ENCODE measurements at regions not wholly inside any gene's neighbourhood (a gene's known extent, or its start where the extent isn't known, plus 50 kb on each side); places are given as distances from the start of the nearest gene placed in this dataset.
A peak's percentile ranks its signal among the peaks of the same experiment; 100 is the strongest.
"Not testable (repeated sequence)": the region's sequence is repeated elsewhere in the genome, so short reads cannot be mapped to it uniquely, and the experiment has no call there.

DNA sequence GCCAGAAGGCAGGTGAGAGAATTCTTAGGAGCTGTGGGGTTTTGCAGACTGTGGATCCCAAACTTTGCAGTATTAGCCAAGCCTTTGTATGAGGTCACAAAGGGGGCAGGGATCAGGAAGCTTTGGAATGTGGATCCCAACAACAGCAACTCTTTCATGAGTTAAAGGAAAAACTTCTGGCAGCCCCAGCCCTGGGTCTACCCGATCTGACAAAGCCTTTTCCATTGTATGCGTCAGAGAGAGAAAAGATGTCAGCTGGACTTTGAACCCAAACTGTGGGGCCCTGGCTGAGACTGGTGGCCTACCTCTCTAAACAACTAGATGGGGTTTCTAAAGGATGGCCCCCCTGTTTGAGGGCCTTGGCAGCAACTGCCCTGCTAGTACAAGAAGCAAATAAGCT is 101.8 kb upstream of the OSBPL11 start:
- not testable (repeated sequence) for H3K4me1 ChIP-seq (ENCODE audit: control insufficient read depth, insufficient read depth, low read length); H3K9ac ChIP-seq (ENCODE audit: low read length); H3K27ac ChIP-seq (ENCODE audit: low read depth, low read length); H3K4me3 ChIP-seq (ENCODE audit: low read depth, low read length); H3K36me3 ChIP-seq (ENCODE audit: control insufficient read depth, insufficient read depth, low read length); H3K9me3 ChIP-seq (ENCODE audit: control insufficient read depth, insufficient read depth, low read depth, low read length); H3K27me3 ChIP-seq (ENCODE audit: control insufficient read depth, insufficient read depth, low read length)

- H3K9ac ChIP-seq (ENCODE audit: low read length); H3K4me1 ChIP-seq (ENCODE audit: control insufficient read depth, insufficient read depth, low read length); H3K27ac ChIP-seq (ENCODE audit: low read depth, low read length): not testable (repeated sequence)
These were observed 102.8 kb upstream of the OSBPL11 start for GRCh38 chr3:125697979-125698640.

GRCh38 chr3:125715651-125716050 is 120.4 kb upstream of the OSBPL11 start:
- no peak overlapping the region for H3K4me3 ChIP-seq (ENCODE audit: low read depth, low read length)
- H3K9ac ChIP-seq (ENCODE audit: low read length): no peak overlapping the region
- H3K27ac ChIP-seq (ENCODE audit: low read depth, low read length): no peak overlapping the region
- no peaks in the 10 kb centered on the region for H3K27me3 ChIP-seq (ENCODE audit: control insufficient read depth, insufficient read depth, low read length)
- no peaks in the 10 kb centered on the region for H3K4me1 ChIP-seq (ENCODE audit: control insufficient read depth, insufficient read depth, low read length)
- H3K36me3 ChIP-seq (ENCODE audit: control insufficient read depth, insufficient read depth, low read length): no peaks in the 10 kb centered on the region
- H3K9me3 ChIP-seq (ENCODE audit: control insufficient read depth, insufficient read depth, low read depth, low read length): no peaks in the 10 kb centered on the region

More at GRCh38 chr3:125697979-125698640, 102.8 kb upstream of the OSBPL11 start:
- H3K4me3 ChIP-seq (ENCODE audit: low read depth, low read length); H3K9me3 ChIP-seq (ENCODE audit: control insufficient read depth, insufficient read depth, low read depth, low read length); H3K36me3 ChIP-seq (ENCODE audit: control insufficient read depth, insufficient read depth, low read length); H3K27me3 ChIP-seq (ENCODE audit: control insufficient read depth, insufficient read depth, low read length): not testable (repeated sequence)

DNA sequence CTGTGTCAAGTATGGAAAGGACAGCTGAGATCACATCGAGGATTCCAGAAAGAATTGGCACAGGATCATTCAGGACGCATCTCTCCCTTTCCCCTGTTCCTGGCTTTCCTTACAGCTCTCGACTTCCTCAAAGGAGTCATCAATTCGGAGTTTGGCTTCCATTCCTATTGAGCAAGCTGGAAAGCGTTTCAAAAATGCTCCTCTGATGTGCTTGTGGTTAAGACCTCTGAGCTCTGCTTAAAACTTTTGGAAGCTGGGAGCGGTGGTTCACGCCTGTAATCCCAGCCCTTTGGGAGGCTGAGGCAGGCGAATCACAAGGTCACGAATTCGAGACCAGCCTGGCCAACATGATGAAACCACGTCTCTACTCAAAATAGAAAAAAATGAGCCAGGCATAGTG is 136.9 kb upstream of the OSBPL11 start:
- H3K36me3 ChIP-seq (ENCODE audit: control insufficient read depth, insufficient read depth, low read length); H3K27me3 ChIP-seq (ENCODE audit: control insufficient read depth, insufficient read depth, low read length); H3K27ac ChIP-seq (ENCODE audit: low read depth, low read length); H3K4me1 ChIP-seq (ENCODE audit: control insufficient read depth, insufficient read depth, low read length); H3K4me3 ChIP-seq (ENCODE audit: low read depth, low read length); H3K9me3 ChIP-seq (ENCODE audit: control insufficient read depth, insufficient read depth, low read depth, low read length); H3K9ac ChIP-seq (ENCODE audit: low read length): not testable (repeated sequence)

GRCh38 chr3:125741991-125742718 is 146.9 kb upstream of the OSBPL11 start:
- H3K9ac ChIP-seq (ENCODE audit: low read length): not testable (repeated sequence)

GRCh38 chr3:125742845-125743244 is 147.5 kb upstream of the OSBPL11 start:
- H3K27me3 ChIP-seq (ENCODE audit: control insufficient read depth, insufficient read depth, low read length); H3K4me1 ChIP-seq (ENCODE audit: control insufficient read depth, insufficient read depth, low read length); H3K9me3 ChIP-seq (ENCODE audit: control insufficient read depth, insufficient read depth, low read depth, low read length); H3K36me3 ChIP-seq (ENCODE audit: control insufficient read depth, insufficient read depth, low read length); H3K9ac ChIP-seq (ENCODE audit: low read length); H3K27ac ChIP-seq (ENCODE audit: low read depth, low read length); H3K4me3 ChIP-seq (ENCODE audit: low read depth, low read length): not testable (repeated sequence)

More at GRCh38 chr3:125741991-125742718, 146.9 kb upstream of the OSBPL11 start:
- not testable (repeated sequence) for H3K4me1 ChIP-seq (ENCODE audit: control insufficient read depth, insufficient read depth, low read length); H3K27me3 ChIP-seq (ENCODE audit: control insufficient read depth, insufficient read depth, low read length); H3K9me3 ChIP-seq (ENCODE audit: control insufficient read depth, insufficient read depth, low read depth, low read length); H3K27ac ChIP-seq (ENCODE audit: low read depth, low read length); H3K4me3 ChIP-seq (ENCODE audit: low read depth, low read length); H3K36me3 ChIP-seq (ENCODE audit: control insufficient read depth, insufficient read depth, low read length)

DNA sequence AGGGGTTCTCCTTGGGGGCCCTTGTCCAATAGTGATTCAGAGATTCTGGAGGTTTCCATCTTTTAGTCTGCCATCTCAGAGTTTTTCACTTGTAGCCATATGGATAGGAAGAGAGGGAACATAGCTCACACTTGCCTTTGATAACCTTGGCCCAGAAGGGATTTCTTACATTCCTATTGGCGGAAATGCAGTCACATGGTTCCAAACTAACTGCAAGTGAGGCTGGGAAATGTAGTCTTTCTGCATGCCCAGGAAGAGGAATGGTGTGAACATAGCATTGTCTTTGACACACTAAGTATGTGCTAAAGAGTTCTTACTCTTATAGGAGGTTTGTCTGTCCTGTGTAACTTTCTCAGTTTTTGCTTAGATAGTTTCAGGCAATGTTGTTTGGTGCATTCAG is 161.8 kb upstream of the OSBPL11 start:
- H3K9ac ChIP-seq (ENCODE audit: low read length); H3K4me1 ChIP-seq (ENCODE audit: control insufficient read depth, insufficient read depth, low read length); H3K9me3 ChIP-seq (ENCODE audit: control insufficient read depth, insufficient read depth, low read depth, low read length); H3K36me3 ChIP-seq (ENCODE audit: control insufficient read depth, insufficient read depth, low read length); H3K27ac ChIP-seq (ENCODE audit: low read depth, low read length); H3K27me3 ChIP-seq (ENCODE audit: control insufficient read depth, insufficient read depth, low read length); H3K4me3 ChIP-seq (ENCODE audit: low read depth, low read length): not testable (repeated sequence)

GRCh38 chr3:125758641-125759130 is 163.4 kb upstream of the OSBPL11 start:
- not testable (repeated sequence) for H3K9me3 ChIP-seq (ENCODE audit: control insufficient read depth, insufficient read depth, low read depth, low read length); H3K4me3 ChIP-seq (ENCODE audit: low read depth, low read length); H3K9ac ChIP-seq (ENCODE audit: low read length); H3K4me1 ChIP-seq (ENCODE audit: control insufficient read depth, insufficient read depth, low read length); H3K27me3 ChIP-seq (ENCODE audit: control insufficient read depth, insufficient read depth, low read length); H3K27ac ChIP-seq (ENCODE audit: low read depth, low read length); H3K36me3 ChIP-seq (ENCODE audit: control insufficient read depth, insufficient read depth, low read length)

- not testable (repeated sequence) for H3K9ac ChIP-seq (ENCODE audit: low read length); H3K36me3 ChIP-seq (ENCODE audit: control insufficient read depth, insufficient read depth, low read length); H3K9me3 ChIP-seq (ENCODE audit: control insufficient read depth, insufficient read depth, low read depth, low read length); H3K4me3 ChIP-seq (ENCODE audit: low read depth, low read length); H3K27ac ChIP-seq (ENCODE audit: low read depth, low read length)
- peaks cover 21% of the 10 kb centered on the region for H3K27me3 ChIP-seq (ENCODE audit: control insufficient read depth, insufficient read depth, low read length)
- peaks cover 17% of the 10 kb centered on the region for H3K4me1 ChIP-seq (ENCODE audit: control insufficient read depth, insufficient read depth, low read length)
These were observed 167.3 kb upstream of the OSBPL11 start for GRCh38 chr3:125762601-125763000.

DNA sequence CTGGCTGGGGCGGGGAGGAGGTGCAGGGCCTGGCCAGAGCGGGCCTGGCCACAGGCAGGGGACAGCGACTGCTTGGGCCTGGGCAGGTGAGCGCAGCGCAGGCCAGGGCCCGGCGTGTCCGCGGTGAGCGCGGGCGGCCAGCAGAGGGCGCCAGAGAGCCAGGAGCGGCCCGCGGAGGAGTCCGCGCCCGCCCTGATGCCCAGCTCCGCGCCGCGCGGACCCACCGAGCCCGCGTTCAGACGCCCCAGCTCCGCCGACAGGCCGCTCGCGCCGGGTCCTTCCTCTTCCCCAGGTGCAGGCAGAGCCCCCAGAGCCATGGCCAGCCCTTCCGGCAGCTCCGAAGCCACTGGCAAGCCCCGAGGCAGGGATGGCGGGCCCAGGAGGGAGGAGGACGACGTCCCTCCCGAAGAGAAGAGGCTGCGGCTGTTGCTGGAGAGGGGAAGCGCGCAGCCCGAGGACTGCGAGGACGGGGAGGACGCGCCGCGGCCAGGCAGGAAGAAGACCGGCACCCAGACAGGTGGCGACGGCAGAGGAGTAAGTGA is 171.1 kb upstream of the OSBPL11 start:
- Histone ChIP-seq H3K4me3 (ENCODE audit: low read depth, low read length) (peak overlapping the region; percentile 66), H3K4me1 (ENCODE audit: control insufficient read depth, insufficient read depth, low read length) (peaks cover 17% of the 10 kb centered on the region), H3K9ac (ENCODE audit: low read length) (peak overlapping the region; percentile 49), H3K27me3 (ENCODE audit: control insufficient read depth, insufficient read depth, low read length) (peaks cover 25% of the 10 kb centered on the region)
- not testable (repeated sequence) for H3K27ac ChIP-seq (ENCODE audit: low read depth, low read length); H3K9me3 ChIP-seq (ENCODE audit: control insufficient read depth, insufficient read depth, low read depth, low read length); H3K36me3 ChIP-seq (ENCODE audit: control insufficient read depth, insufficient read depth, low read length)

DNA sequence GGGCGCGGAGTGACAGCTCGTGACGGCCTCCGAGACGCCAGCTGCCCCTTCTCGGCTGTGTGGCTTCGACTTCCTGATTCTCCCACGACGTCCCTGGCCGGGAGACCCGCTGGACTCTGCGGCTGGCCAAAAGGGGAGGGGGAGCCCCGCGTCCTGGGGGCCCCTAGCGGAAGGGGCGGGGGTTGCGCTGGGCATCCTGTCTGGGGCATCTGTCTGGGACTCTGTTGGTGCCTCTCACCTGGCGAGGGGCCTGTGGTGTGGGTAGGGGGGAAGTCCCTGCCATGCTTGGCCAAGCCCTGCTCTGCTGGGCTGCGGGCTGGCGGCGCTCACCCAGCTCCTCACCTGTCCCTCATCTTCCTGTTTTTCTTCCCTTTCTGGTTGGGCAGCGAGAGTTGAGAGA is 171.6 kb upstream of the OSBPL11 start:
- H3K27me3 ChIP-seq (ENCODE audit: control insufficient read depth, insufficient read depth, low read length): peaks cover 25% of the 10 kb centered on the region
- H3K27ac ChIP-seq (ENCODE audit: low read depth, low read length); H3K36me3 ChIP-seq (ENCODE audit: control insufficient read depth, insufficient read depth, low read length); H3K9me3 ChIP-seq (ENCODE audit: control insufficient read depth, insufficient read depth, low read depth, low read length); H3K9ac ChIP-seq (ENCODE audit: low read length): not testable (repeated sequence)
- peak overlapping the region; percentile 66 for H3K4me3 ChIP-seq (ENCODE audit: low read depth, low read length)
- H3K4me1 ChIP-seq (ENCODE audit: control insufficient read depth, insufficient read depth, low read length): peaks cover 17% of the 10 kb centered on the region

Measured in HUES6 (cell line).